Thoracic aorta (tissue), 2 donors: ENCODE measurements at regions not wholly inside any gene's neighbourhood (a gene's known extent, or its start where the extent isn't known, plus 50 kb on each side); places are given as distances from the start of the nearest gene placed in this dataset.

Experiments
- ATAC-seq: fragments of 150-250 bp; one replicate; pipeline ENCODE4 v1.8.0; 2017; ENCODE audit warnings: low read depth; ENCODE audit not compliant: insufficient number of reproducible peaks, low FRiP score
- DNase-seq: peaks from one replicate; pipeline ENCODE4 v3.0.0-alpha.2; 2020; ENCODE audit warnings: low spot score
- H3K27ac ChIP-seq, 2 donors: fragments of 200-600 bp; sonication (generic); 1 replicate in 1 of 2; 2 replicates in 1 of 2; pipeline ENCODE4 v1.5.1; 2016; ENCODE audit warnings: mild to moderate bottlenecking in 2 of 2, moderate library complexity in 2 of 2
- H3K27me3 ChIP-seq: fragments of 200-600 bp; sonication (generic); replicated peaks from 2 replicates; pipeline ENCODE4 v1.6.0; 2016; ENCODE audit warnings: mild to moderate bottlenecking; ENCODE audit not compliant: insufficient read depth
- H3K36me3 ChIP-seq: fragments of 200-600 bp; sonication (generic); one replicate; pipeline ENCODE4 v1.5.1; 2016
- H3K4me1 ChIP-seq, 2 donors: fragments of 200-600 bp; sonication (generic); 1 replicate in 1 of 2; 2 replicates in 1 of 2; pipeline versions ENCODE4 v1.5.1 to v1.6.0; 2016; ENCODE audit warnings: low read depth in 2 of 2, mild to moderate bottlenecking in 1 of 2; ENCODE audit not compliant: control insufficient read depth in 1 of 2
- H3K4me3 ChIP-seq: fragments of 200-600 bp; sonication (generic); 2 replicates; pipeline ENCODE4 v1.5.1; 2016; ENCODE audit warnings: mild to moderate bottlenecking
- H3K9me3 ChIP-seq: fragments of 200-600 bp; sonication (generic); 2 replicates; pipeline ENCODE4 v1.5.1; 2016
- TF ChIP-seq, protein P1 (sequence below): fragments of 200-600 bp; sonication (generic); IDR thresholded peaks from one replicate; pipeline ENCODE4 v1.5.1; 2019; ENCODE audit warnings: antibody characterized with exemption

DNA sequence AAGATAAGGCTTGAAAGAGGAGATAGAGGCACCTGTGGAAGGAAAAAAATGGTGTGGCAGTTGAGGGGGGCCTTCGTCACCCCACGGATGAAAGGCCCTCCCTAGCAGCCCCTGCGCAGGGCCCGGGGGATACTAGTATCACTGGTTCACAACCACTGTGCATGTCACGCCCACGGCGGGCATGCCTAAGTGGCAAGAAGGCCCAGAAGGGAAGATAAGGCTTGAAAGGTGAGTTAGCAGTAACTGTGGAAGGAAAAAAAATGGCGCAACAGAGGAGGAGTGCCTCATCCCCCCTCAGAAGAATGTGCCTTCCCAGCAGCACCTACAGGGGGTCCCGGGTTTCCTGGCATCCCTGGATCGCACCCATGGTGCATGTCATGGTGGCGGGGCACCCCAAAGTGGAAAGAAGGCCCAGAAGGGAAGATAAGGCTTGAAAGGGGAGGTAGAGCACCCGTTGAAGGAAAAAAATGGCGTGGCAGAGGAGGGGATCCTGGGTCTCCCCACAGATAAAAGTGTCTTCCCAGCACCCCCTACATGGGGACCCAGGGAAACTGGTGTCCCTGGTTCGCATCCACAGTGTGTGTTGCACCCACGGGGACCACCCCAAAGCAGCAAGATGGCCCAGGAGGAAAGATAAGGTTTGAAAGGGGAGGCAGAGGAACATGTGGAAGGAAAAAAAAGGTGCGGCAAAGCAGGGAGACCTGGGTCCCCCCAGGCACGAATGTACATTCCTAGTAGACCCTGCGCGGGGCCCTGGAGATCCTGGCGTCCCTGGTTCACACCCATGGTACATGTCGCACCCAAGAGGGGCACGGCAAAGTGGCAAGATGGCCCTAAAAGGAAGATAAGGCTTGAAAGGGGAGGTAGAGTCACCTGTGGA lies 279.2 kb downstream of the ALG10 start:
- no peaks in the 10 kb centered on the region for H3K27me3 ChIP-seq
- no peak for ATAC-seq
- DNase-seq: no peak

DNA sequence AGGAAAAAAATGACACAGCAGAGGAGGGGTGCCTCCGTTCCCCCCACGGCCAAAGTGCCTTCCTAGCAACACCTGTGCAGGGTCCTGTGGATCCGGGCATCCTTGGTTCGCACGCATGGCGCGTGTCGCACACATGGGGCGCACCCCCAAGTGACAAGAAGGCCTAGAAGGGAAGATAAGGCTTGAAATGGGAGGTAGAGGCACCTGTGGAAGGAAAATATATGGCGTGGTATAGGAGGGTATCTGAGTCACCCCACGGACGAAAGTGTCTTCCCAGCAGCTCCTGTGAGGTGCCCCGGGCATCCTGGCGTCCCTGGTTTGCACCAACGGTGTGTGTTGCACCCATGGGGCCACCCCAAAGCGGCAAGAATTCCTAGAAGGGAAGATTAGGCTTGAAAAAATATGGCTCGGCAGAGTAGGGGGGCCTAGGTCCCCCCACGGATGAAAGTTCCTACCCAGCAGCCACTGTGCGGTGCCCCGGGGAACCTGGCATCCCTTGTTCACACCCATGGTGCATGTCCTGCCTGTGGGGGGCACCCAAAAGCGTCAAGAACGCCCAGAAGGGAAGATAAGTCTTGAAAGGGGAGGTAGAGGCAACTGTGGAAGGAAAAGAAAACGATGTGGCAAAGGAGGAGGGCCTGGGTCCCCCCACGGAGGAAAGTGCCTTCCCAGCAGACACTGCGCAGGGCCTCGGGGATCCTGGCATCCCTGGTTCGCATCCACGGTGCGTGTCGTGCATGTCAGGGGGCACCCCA lies 280.0 kb downstream of the ALG10 start:
- Histone ChIP-seq H3K9me3 (no peaks in the 10 kb centered on the region), H3K4me3 (no peak overlapping the region), H3K4me1 (no peaks in the 10 kb centered on the region), H3K36me3 (no peaks in the 10 kb centered on the region), H3K27ac (no peak overlapping the region), H3K27me3 (no peaks in the 10 kb centered on the region)
- TF ChIP-seq, protein P1, sequence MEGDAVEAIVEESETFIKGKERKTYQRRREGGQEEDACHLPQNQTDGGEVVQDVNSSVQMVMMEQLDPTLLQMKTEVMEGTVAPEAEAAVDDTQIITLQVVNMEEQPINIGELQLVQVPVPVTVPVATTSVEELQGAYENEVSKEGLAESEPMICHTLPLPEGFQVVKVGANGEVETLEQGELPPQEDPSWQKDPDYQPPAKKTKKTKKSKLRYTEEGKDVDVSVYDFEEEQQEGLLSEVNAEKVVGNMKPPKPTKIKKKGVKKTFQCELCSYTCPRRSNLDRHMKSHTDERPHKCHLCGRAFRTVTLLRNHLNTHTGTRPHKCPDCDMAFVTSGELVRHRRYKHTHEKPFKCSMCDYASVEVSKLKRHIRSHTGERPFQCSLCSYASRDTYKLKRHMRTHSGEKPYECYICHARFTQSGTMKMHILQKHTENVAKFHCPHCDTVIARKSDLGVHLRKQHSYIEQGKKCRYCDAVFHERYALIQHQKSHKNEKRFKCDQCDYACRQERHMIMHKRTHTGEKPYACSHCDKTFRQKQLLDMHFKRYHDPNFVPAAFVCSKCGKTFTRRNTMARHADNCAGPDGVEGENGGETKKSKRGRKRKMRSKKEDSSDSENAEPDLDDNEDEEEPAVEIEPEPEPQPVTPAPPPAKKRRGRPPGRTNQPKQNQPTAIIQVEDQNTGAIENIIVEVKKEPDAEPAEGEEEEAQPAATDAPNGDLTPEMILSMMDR: no peak
- ATAC-seq (no peak), DNase-seq (no peak)

More for the DNA sequence above, 279.2 kb downstream of the ALG10 start:
- no peaks in the 10 kb centered on the region for H3K4me1 ChIP-seq
- no peak overlapping the region for H3K27ac ChIP-seq
- H3K36me3 ChIP-seq: no peaks in the 10 kb centered on the region
- H3K9me3 ChIP-seq: no peaks in the 10 kb centered on the region
- TF ChIP-seq, protein P1: no peak
- no peak overlapping the region for H3K4me3 ChIP-seq

DNA sequence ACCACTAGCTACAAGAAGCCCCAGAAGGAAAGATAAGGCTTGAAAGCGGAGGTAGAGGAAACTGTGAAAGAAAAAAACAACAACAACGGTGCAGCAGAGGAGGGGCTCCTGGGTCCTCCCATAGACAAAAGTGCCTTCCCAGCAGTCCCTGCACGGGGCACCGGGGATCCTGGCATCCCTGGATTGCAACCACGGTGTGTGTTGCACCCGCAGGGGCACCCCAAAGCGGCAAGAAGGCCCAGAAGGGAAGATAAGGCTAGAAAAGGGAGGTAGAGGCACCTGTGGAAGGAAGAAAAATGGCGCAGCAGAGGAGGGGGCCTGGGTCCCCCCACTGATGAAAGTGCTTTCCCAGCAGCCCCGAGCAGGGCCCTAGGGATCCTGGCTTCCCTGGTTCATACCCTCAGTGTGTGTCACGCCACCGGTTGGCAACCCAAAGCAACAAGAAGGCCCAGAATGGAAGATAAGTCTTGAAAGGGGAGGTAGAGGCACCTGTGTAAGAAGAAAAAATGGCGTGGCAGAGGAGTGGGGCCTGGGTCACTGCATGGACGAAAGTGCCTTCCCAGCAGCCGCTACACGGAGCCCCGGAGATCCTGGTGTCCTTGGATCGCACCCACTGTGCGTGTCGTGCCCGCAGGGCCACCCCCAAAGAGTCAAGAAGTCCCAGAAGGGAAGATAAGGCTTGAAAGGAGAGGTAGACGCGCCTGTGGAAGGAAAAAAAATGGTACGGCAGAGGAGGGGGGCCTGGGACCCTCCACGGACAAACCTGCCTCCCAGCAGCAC lies 281.0 kb downstream of the ALG10 start:
- no peak overlapping the region for H3K27ac ChIP-seq
- DNase-seq (no peak), ATAC-seq (no peak)
- H3K4me3 ChIP-seq: no peak overlapping the region
- H3K36me3 ChIP-seq: no peaks in the 10 kb centered on the region
- TF ChIP-seq, protein P1: no peak
- H3K27me3 ChIP-seq: no peaks in the 10 kb centered on the region
- H3K4me1 ChIP-seq: no peaks in the 10 kb centered on the region
- H3K9me3 ChIP-seq: no peaks in the 10 kb centered on the region

DNA sequence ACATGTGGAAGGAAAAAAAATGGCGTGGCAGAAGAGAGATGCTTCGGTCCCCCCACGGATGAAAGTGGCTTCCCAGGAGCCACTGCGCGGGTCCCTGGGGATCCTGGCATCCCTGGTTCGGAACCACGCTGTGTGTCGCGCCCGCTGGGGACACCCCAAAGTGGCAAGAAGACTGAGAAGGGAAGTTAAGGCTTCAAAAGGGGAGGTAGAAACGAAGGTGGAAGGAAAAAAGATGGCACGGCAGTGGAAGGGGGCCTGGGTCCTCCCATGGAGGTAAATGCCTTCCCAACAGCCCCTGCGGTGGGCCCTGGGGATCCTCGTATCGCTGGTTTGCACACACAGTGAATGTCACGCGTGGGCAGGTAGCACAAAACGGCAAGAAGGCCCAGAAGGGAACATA lies 281.7 kb downstream of the ALG10 start:
- no peak for DNase-seq
- no peak for ATAC-seq

More for the DNA sequence above, 281.7 kb downstream of the ALG10 start:
- Histone ChIP-seq H3K27ac (no peak overlapping the region), H3K36me3 (no peaks in the 10 kb centered on the region), H3K4me1 (no peaks in the 10 kb centered on the region), H3K9me3 (no peaks in the 10 kb centered on the region), H3K27me3 (no peaks in the 10 kb centered on the region), H3K4me3 (no peak overlapping the region)
- TF ChIP-seq, protein P1: no peak
